Islet of Langerhans (tissue), 1 donor: ENCODE measurements at regions not wholly inside any gene's neighbourhood (a gene's known extent, or its start where the extent isn't known, plus 50 kb on each side); places are given as distances from the start of the nearest gene placed in this dataset.

Source experiments
- FAIRE-seq: peaks from one replicate; lab custom pipeline; 2011; peaks lifted over from hg19 to GRCh38; lab: Jason Lieb, UNC

DNA sequence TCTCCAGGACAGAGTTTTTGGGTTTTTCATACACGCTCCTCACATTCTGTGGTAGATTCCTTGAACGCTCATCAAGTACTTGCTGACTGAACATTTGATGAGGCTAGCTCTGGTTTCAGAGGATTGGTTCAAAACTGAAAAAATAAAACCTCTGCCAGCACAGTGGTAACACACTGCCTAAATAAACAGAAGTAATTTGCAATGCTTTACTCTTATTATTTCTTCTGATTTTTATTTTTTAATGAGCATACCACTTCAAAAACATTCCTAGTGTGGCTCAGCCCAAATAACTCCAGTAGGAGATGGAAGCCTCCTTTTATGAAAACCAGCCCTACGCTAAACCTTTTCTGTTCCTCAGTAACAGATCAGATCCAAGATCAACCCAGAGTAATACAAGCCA is 72.0 kb upstream of the INTU start:
- no peak for FAIRE-seq

DNA sequence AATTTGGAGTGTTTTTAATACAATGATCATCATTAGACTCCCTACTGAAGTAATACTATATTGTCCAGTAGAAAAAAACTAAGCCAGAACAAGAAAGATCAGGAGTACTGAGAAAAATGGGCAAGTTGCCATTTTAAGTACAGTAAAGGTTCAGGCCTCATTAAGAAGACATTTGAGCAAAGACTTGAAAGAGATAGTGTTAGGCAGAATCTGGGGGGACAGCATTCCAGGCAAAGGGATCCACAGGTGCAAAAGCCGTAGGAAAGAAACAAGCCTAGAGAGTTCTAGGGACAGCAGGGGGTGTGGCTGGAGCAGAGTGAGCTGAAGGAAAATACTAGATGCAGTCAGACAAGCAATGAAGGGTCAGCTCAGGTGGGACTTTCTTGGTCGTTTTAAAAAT is 58.1 kb upstream of the INTU start:
- FAIRE-seq = no peak

DNA sequence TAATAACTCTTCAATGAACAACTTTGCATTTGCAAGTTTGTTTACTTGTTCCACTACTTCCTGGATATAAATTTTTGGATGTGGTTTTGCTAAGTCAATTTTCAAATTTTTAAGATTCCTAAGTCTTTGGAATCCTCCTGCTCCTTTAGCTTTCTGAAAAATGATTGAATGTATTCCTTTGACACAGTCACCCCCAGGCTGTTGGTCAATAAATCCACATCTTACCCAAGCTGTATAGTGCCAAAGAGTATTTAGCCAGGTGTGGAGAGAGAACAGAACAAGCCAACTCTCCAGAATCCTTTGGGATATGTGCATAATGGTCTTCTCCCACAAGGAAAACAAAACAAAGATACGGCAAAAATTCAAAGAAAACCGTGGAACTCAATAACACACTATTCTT is 56.9 kb upstream of the INTU start:
- FAIRE-seq = no peak

DNA sequence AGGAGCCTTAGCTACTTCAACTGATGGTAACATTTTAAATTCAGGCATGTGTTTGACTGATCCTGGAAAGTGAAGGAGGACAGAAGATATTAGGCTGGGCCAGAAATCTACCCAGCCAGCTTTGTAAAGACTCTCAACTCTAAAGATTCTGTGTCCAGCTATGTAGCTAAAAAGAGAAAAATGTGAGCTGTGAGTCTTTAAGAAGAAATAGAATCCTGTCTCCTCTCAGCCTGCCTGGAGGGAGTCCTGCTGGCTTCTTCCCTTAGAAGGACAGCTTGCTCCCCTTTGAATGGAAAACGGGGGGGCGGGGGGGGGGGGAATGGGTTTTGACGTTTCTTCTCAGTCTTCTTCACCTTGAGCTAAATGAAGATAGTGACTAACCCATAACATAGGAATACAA is 54.3 kb upstream of the INTU start:
- no peak for FAIRE-seq

DNA sequence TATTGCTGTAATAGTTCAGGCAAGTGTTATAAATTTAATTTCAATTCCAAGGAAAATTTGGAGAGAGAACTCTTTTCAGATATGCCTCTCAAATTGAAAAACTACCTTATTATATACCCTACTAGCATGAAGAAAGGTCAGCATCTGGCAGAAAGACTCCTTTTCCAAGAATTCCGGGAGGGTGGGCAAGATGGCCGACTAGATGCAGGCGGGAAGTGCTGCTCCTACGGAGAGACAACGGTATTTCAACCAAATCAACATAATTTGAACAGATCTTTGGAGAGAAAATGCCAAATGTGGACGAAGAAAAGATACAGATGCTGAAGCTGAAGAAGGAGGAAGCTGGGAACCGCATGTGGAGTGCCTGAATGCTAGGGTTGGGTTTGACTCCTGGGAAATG is 53.8 kb upstream of the INTU start:
- FAIRE-seq = no peak

DNA sequence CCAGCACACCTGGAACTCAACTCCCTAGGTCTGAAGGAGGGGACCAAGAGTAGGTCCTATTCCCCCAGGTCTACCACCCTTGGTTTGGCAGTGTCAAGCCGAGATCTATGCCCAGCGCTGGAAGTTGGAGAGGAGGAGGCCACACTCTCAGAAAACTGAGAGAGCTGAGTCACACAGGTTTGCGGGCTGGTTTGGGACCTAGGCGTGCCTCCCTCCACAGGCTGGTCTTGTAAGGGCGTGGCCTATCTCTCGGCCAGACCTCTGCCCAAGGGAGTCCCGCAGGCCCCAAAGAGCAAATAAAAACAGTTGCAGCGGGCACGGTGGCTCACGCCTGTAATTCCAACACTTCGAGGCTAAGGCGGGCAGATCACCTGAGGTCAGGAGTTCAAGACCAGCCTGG is 52.9 kb upstream of the INTU start:
- FAIRE-seq = no peak

DNA sequence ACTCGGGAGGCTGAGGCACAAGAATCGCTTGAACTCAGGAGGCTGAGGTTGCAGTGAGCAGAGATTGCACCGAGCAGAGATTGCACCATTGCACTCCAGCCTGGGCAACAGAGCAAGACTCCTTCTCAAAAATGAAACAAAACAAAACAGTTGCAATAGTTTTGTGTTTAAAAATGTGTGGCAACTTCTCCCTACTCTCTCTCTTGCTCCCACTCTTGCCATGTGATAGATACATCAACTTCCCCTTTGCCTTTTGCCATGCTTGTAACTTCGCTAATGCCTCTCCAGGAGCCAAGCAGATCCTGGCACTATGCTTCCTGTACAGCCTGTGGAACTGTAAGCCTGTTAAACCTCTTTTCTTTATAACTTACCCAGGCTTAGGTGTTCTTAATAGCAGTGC is 52.5 kb upstream of the INTU start:
- FAIRE-seq = no peak

DNA sequence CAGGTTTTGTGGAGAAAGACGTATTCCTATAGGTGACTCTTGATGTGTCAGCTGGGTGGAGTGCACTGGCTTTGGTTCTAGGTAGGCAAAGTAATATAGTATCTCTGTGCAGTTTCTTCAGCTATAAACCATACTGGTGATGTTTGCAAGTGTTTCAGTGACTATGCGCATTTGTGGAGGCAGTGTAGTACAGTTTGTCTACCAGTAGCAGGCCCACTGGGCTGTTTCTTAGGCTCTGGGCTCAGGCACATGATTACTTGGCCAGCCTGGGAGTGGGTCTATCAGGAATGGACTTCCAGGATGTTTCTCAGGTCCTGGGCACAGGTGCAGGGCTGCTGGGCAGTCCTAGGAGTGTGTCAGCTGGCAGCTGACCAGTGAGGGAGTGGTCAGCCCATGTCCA is 51.9 kb upstream of the INTU start:
- no peak for FAIRE-seq
